GM23338 (cell line): ENCODE measurements at regions not wholly inside any gene's neighbourhood (a gene's known extent, or its start where the extent isn't known, plus 50 kb on each side); places are given as distances from the start of the nearest gene placed in this dataset.

Experiments
- ATAC-seq: fragments of 200-7000 bp; cut with Tn5 transposase; 3 replicates; pipeline ENCODE4 v1.9.1; 2020
- DNase-seq: peaks from one replicate; pipeline ENCODE4 v3.0.0-alpha.2; 2015; ENCODE audit warnings: low spot score
- H2AFZ ChIP-seq: fragments of 200-600 bp; sonication (generic); 2 replicates; pipeline ENCODE4 v1.8.0; 2016; ENCODE audit warnings: antibody characterized with exemption, mild to moderate bottlenecking, moderate library complexity
- H3F3A ChIP-seq: fragments of 200-600 bp; sonication (generic); replicated peaks from 2 replicates; pipeline ENCODE4 v1.8.0; 2017; ENCODE audit warnings: antibody characterized with exemption, mixed run types, low read depth
- H3K27ac ChIP-seq: fragments of 200-600 bp; sonication (generic); 2 replicates; pipeline ENCODE4 v1.6.1; 2016; ENCODE audit warnings: low read depth
- H3K27me3 ChIP-seq: fragments of 200-600 bp; sonication (generic); 2 replicates; pipeline ENCODE4 v1.8.0; 2016; ENCODE audit warnings: mild to moderate bottlenecking, mixed run types, moderate library complexity; ENCODE audit not compliant: insufficient read depth
- H3K36me3 ChIP-seq: fragments of 200-600 bp; sonication (generic); 2 replicates; pipeline ENCODE4 v1.8.0; 2016; ENCODE audit warnings: mild to moderate bottlenecking; ENCODE audit not compliant: insufficient read depth
- H3K4me1 ChIP-seq: fragments of 200-600 bp; sonication (generic); 2 replicates; pipeline ENCODE4 v1.8.0; 2016; ENCODE audit warnings: mild to moderate bottlenecking, moderate library complexity; ENCODE audit not compliant: insufficient read depth
- H3K4me2 ChIP-seq: fragments of 200-600 bp; sonication (generic); 2 replicates; pipeline ENCODE4 v1.7.1; 2017; ENCODE audit warnings: mixed run types
- H3K4me3 ChIP-seq: fragments of 200-600 bp; sonication (generic); 2 replicates; pipeline ENCODE4 v1.6.1; 2016; ENCODE audit warnings: mixed run types
- H3K79me2 ChIP-seq: fragments of 200-600 bp; sonication (generic); replicated peaks from 2 replicates; pipeline ENCODE4 v1.8.0; 2017; ENCODE audit warnings: mild to moderate bottlenecking; ENCODE audit not compliant: insufficient read depth
- H3K9me2 ChIP-seq: fragments of 200-600 bp; sonication (generic); 2 replicates; pipeline ENCODE4 v1.8.0; 2017; ENCODE audit not compliant: insufficient read depth
- H4K20me1 ChIP-seq: fragments of 200-600 bp; sonication (generic); replicated peaks from 2 replicates; pipeline ENCODE4 v1.8.0; 2017; ENCODE audit warnings: mild to moderate bottlenecking; ENCODE audit not compliant: insufficient read depth
- H3K27ac Mint-ChIP-seq: 2 replicates; pipeline ENCODE4 v1.8.0; 2020; ENCODE audit warnings: inconsistent platforms, mild to moderate bottlenecking, moderate library complexity, mixed read lengths
- H3K27me3 Mint-ChIP-seq: 3 replicates; pipeline ENCODE4 v1.8.0; 2022; ENCODE audit warnings: low read depth, mild to moderate bottlenecking, moderate library complexity, mixed read lengths, inconsistent platforms; ENCODE audit not compliant: insufficient read depth, poor library complexity
- H3K36me3 Mint-ChIP-seq: 3 replicates; pipeline ENCODE4 v1.8.0; 2021; ENCODE audit warnings: low read depth, mild to moderate bottlenecking, inconsistent platforms, moderate library complexity, mixed read lengths
- H3K4me1 Mint-ChIP-seq: 3 replicates; pipeline ENCODE4 v1.8.0; 2020; ENCODE audit warnings: mild to moderate bottlenecking, inconsistent platforms, mixed read lengths
- H3K4me3 Mint-ChIP-seq: 3 replicates; pipeline ENCODE4 v1.8.0; 2021; ENCODE audit warnings: moderate library complexity, mild to moderate bottlenecking, inconsistent platforms, mixed read lengths
- H3K9me3 Mint-ChIP-seq: 3 replicates; pipeline ENCODE4 v1.8.0; 2020; ENCODE audit warnings: moderate library complexity, mild to moderate bottlenecking, inconsistent platforms, mixed read lengths
- CREB1 ChIP-seq: fragments of 250-450 bp; sonication (Bioruptor Pico); IDR thresholded peaks from 2 replicates; pipeline ENCODE4 v1.5.0; 2020; ENCODE audit warnings: low read depth, mild to moderate bottlenecking, moderate library complexity
- CTCF ChIP-seq, 2 experiments: fragments of 200-600 bp in 1 of 2; sonication (generic) in 1 of 2; conservative IDR thresholded peaks; 2 replicates each; pipeline versions ENCODE4 v1.5.1 to v1.6.1; 2016 to 2017; ENCODE audit warnings: antibody characterized with exemption in 2 of 2, low read depth in 2 of 2, mild to moderate bottlenecking in 2 of 2, moderate library complexity in 1 of 2
- ETS1 ChIP-seq: IDR thresholded peaks from 2 replicates; pipeline ENCODE4 v1.6.1; 2016; ENCODE audit warnings: antibody characterized with exemption
- EZH2 ChIP-seq: fragments of 200-600 bp; sonication (generic); IDR thresholded peaks from one replicate; pipeline ENCODE4 v1.8.0; 2017; ENCODE audit warnings: antibody characterized with exemption, mild to moderate bottlenecking, low read depth; ENCODE audit not compliant: unreplicated experiment
- EZH2phosphoT487 ChIP-seq: fragments of 200-600 bp; sonication (generic); IDR thresholded peaks from one replicate; pipeline ENCODE4 v1.8.1; 2018; ENCODE audit warnings: antibody characterized with exemption; ENCODE audit not compliant: unreplicated experiment
- JUNB ChIP-seq: IDR thresholded peaks from one replicate; pipeline ENCODE4 v1.6.1; 2016; ENCODE audit warnings: antibody characterized with exemption; ENCODE audit not compliant: unreplicated experiment
- NANOG ChIP-seq: IDR thresholded peaks from 2 replicates; pipeline ENCODE4 v1.6.1; 2016; ENCODE audit warnings: antibody characterized with exemption, borderline replicate concordance
- POLR2AphosphoS5 ChIP-seq: IDR thresholded peaks from 2 replicates; pipeline ENCODE4 v1.6.1; 2016; ENCODE audit warnings: antibody characterized with exemption, low read depth
- REST ChIP-seq: IDR thresholded peaks from one replicate; pipeline ENCODE4 v1.6.1; 2018; ENCODE audit warnings: antibody characterized with exemption; ENCODE audit not compliant: unreplicated experiment
- STAT1 ChIP-seq: IDR thresholded peaks from one replicate; pipeline ENCODE4 v1.6.1; 2016; ENCODE audit warnings: antibody characterized with exemption; ENCODE audit not compliant: unreplicated experiment
- ZNF114 ChIP-seq: fragments of 250-450 bp; sonication (Bioruptor Pico); IDR thresholded peaks from 2 replicates; pipeline ENCODE4 v1.5.0; 2020; ENCODE audit warnings: mild to moderate bottlenecking, moderate library complexity
- ZNF331 ChIP-seq: fragments of 250-450 bp; sonication (Bioruptor Pico); IDR thresholded peaks from 2 replicates; pipeline ENCODE4 v1.5.0; 2020; ENCODE audit warnings: low read depth, mild to moderate bottlenecking, moderate library complexity
- ZNF462 ChIP-seq: fragments of 250-450 bp; sonication (Bioruptor Pico); IDR thresholded peaks from 2 replicates; pipeline ENCODE4 v1.5.0; 2020; ENCODE audit warnings: mild to moderate bottlenecking, moderate library complexity

GRCh38 chr2:77588438-77588837 lies 66.3 kb upstream of the LRRTM4 start:
- H3K36me3 Mint-ChIP-seq, result peaks cover 23% of the 10 kb centered on the region; the same call in 2 of the 3 replicates
- no peak overlapping the region for H3K27ac Mint-ChIP-seq
- no peaks in the 10 kb centered on the region; the same call in 1 of the 2 replicates for H3K36me3 ChIP-seq
- H3K4me1 ChIP-seq, result peaks cover 2% of the 10 kb centered on the region; the same call in 1 of the 2 replicates
- H3K4me2 ChIP-seq, result no peak overlapping the region
- H3F3A ChIP-seq, result no peaks in the 10 kb centered on the region
- H3K4me3 Mint-ChIP-seq, result no peak overlapping the region
- DNase-seq (no peak), ATAC-seq (no peak)
- H2AFZ ChIP-seq, result no peak overlapping the region
- H3K4me3 ChIP-seq, result no peak overlapping the region
- peaks cover 3% of the 10 kb centered on the region; the same call in 1 of the 3 replicates for H3K4me1 Mint-ChIP-seq
- no peak overlapping the region for H3K27ac ChIP-seq
- H4K20me1 ChIP-seq, result no peaks in the 10 kb centered on the region
- H3K27me3 Mint-ChIP-seq, result peaks cover 2% of the 10 kb centered on the region
- H3K27me3 ChIP-seq, result no peaks in the 10 kb centered on the region
- H3K9me2 ChIP-seq, result no peaks in the 10 kb centered on the region
- TF ChIP-seq ZNF114 (CRISPR knock-in tag), result no peak
- TF ChIP-seq CTCF (conservative IDR thresholded peaks at IDR 0.05; ENCODE audit: low read depth in 2 of 2), result no peak
- no peak for TF ChIP-seq EZH2phosphoT487
- TF ChIP-seq POLR2AphosphoS5, result no peak
- TF ChIP-seq ETS1, result no peak
- no peak for TF ChIP-seq ZNF462
- no peak for TF ChIP-seq CREB1
- TF ChIP-seq REST, result no peak
- TF ChIP-seq JUNB, result no peak
- TF ChIP-seq STAT1, result no peak
- no peak for TF ChIP-seq EZH2
- no peak for TF ChIP-seq ZNF331
- no peak for TF ChIP-seq NANOG
- H3K79me2 ChIP-seq, result peaks cover 20% of the 10 kb centered on the region
- peaks cover 18% of the 10 kb centered on the region for H3K9me3 Mint-ChIP-seq
